AG04450 (cell line): ENCODE measurements at regions not wholly inside any gene's neighbourhood (a gene's known extent, or its start where the extent isn't known, plus 50 kb on each side); places are given as distances from the start of the nearest gene placed in this dataset.

Experiments used
- CTCF ChIA-PET: fragments of 300-600, 350-600 bp; formaldehyde crosslinking; extraction: SDS; loops from one replicate; lab custom pipeline; 2022; ENCODE audit warnings: antibody characterized with exemption, inconsistent platforms; lab: Charles Lee
- POLR2A ChIA-PET: fragments of 350-600 bp; formaldehyde crosslinking; extraction: SDS; loops from one replicate; lab custom pipeline; 2021; ENCODE audit warnings: antibody characterized with exemption, inconsistent platforms; lab: Yijun Ruan, JAX
- DNase-seq: peaks from one replicate; pipeline ENCODE4 v3.0.0-alpha.2; 2011; ENCODE audit warnings: low read depth, low spot score
- H3K27ac ChIP-seq: one replicate; pipeline ENCODE4 v1.5.1; 2012; ENCODE audit warnings: low read depth, low read length, control low read depth
- H3K27me3 ChIP-seq: one replicate; pipeline ENCODE4 v1.6.0; 2012; ENCODE audit warnings: low read length; ENCODE audit not compliant: control insufficient read depth, insufficient read depth
- H3K4me3 ChIP-seq: 2 replicates; pipeline ENCODE4 v1.5.1; 2011; ENCODE audit warnings: mild to moderate bottlenecking, low read depth, low read length, control low read depth
- H3K9me3 ChIP-seq: 2 replicates; pipeline ENCODE4 v1.5.1; 2012; ENCODE audit warnings: low read length; ENCODE audit not compliant: control insufficient read depth, insufficient read depth
- TF ChIP-seq, protein P1 (sequence below): IDR thresholded peaks from 2 replicates; pipeline ENCODE4 v1.5.1; 2011; ENCODE audit warnings: low read depth, low read length, control low read depth, inconsistent platforms

DNA sequence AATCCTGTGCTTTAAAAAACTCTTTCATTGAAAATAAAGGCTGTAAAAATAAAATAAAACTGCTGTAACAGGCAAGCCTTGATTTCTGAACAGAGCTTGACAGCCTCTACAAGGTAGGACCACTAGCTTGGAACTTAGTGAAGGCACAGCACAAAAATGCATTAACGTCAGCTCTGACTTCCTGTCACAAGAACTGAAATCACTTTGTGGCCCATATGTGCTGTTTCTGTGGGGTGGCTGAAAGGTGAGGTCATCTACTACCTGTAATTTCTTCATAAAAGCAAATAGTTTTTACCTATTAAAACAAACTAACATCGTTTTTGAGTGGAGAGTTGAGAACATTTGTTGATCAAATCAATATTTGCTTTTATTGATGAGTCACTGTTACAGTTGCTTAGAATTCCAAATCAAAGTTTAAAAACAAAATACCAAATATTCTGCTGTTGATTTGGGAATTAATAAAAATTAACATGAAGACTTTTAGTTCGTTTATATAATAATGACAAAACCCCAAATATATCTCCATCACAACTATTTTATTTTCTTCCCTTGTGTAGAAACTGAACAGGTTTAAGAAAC lies 1034.1 kb downstream of the MCTP2 start:
- POLR2A ChIA-PET, result interaction anchor here (1.6 kb wide), 1 partner anchor 12 kb away, joined by 9 read pairs; no protein-coding TSS in a partner anchor
- no peaks in the 10 kb centered on the region for H3K9me3 ChIP-seq
- no peaks in the 10 kb centered on the region for H3K27me3 ChIP-seq
- no peak for DNase-seq
- H3K4me3 ChIP-seq, result no peak overlapping the region
- TF ChIP-seq, protein P1, sequence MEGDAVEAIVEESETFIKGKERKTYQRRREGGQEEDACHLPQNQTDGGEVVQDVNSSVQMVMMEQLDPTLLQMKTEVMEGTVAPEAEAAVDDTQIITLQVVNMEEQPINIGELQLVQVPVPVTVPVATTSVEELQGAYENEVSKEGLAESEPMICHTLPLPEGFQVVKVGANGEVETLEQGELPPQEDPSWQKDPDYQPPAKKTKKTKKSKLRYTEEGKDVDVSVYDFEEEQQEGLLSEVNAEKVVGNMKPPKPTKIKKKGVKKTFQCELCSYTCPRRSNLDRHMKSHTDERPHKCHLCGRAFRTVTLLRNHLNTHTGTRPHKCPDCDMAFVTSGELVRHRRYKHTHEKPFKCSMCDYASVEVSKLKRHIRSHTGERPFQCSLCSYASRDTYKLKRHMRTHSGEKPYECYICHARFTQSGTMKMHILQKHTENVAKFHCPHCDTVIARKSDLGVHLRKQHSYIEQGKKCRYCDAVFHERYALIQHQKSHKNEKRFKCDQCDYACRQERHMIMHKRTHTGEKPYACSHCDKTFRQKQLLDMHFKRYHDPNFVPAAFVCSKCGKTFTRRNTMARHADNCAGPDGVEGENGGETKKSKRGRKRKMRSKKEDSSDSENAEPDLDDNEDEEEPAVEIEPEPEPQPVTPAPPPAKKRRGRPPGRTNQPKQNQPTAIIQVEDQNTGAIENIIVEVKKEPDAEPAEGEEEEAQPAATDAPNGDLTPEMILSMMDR, result no peak
- H3K27ac ChIP-seq, result no peak overlapping the region
- CTCF ChIA-PET, result interaction anchor here (1.1 kb wide), 1 partner anchor 26 kb away, joined by 3 read pairs; no protein-coding TSS in a partner anchor

DNA sequence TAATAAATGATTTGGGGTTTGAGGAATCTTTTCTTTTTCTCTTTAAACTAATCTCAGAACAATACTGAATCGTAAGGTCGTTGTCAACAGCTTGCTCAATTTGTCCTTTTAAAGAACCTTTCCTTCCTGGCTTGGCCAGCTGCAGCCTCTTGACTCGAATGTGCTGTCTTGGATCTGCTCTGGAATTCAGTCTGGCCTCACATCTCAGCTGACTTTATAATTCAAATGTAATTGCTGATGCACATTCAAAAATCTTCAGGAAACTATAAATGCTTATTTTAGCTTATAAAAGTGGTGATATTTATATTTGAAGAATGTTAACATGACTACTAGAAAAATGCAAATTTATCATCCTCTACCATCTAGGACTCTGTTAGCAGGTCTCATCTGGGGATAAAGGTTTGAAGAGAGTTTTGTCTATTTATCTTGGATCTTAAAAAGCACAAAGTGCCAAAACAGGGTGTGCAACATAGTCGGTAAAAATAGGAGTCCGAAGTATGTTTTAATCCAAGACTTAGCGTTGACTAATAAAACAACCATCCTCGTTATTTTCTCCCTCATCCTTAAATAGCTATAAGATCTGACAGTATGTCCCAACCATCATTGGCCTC lies 1035.2 kb downstream of the MCTP2 start:
- no peak overlapping the region for H3K4me3 ChIP-seq
- ChIA-PET POLR2A (interaction anchor here (0.6 to 1.6 kb wide), 2 partner anchors 11 kb away, joined by 3 to 9 read pairs; no protein-coding TSS in a partner anchor), CTCF (interaction anchor here (0.6 to 1.8 kb wide), 5 partner anchors 25 to 1061 kb away, joined by 3 to 6 read pairs (median 3); no protein-coding TSS in a partner anchor)
- H3K9me3 ChIP-seq, result no peaks in the 10 kb centered on the region
- TF ChIP-seq, protein P1, result no peak
- no peak overlapping the region for H3K27ac ChIP-seq
- H3K27me3 ChIP-seq, result no peaks in the 10 kb centered on the region
- DNase-seq, result no peak

DNA sequence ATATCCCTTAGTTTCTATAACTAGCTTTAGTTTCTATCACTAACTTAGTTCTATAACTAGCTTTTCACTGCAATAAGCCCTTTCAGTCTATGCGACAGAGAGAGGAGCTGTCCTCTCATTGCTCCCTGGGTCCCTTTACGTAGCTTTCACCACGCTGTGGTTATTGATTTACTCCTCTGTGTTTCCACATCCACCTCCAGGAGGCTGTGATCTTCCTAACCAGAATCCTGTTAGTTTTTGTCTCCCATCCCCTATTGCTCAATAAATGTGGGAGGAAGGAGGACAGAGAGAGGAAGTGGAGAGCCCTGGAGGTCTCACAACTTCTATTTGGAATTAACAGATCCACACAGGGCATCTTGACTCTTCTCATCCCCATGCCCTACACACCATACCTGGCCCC lies 1036.1 kb downstream of the MCTP2 start:
- ChIA-PET POLR2A (interaction anchor here (0.6 to 1.6 kb wide), 2 partner anchors 10 to 12 kb away, joined by 3 to 9 read pairs; no protein-coding TSS in a partner anchor), CTCF (interaction anchor here (0.6 to 1.8 kb wide), 3 partner anchors 363 to 1087 kb away, joined by 3 to 6 read pairs (median 4); no protein-coding TSS in a partner anchor)
- DNase-seq, result no peak

DNA sequence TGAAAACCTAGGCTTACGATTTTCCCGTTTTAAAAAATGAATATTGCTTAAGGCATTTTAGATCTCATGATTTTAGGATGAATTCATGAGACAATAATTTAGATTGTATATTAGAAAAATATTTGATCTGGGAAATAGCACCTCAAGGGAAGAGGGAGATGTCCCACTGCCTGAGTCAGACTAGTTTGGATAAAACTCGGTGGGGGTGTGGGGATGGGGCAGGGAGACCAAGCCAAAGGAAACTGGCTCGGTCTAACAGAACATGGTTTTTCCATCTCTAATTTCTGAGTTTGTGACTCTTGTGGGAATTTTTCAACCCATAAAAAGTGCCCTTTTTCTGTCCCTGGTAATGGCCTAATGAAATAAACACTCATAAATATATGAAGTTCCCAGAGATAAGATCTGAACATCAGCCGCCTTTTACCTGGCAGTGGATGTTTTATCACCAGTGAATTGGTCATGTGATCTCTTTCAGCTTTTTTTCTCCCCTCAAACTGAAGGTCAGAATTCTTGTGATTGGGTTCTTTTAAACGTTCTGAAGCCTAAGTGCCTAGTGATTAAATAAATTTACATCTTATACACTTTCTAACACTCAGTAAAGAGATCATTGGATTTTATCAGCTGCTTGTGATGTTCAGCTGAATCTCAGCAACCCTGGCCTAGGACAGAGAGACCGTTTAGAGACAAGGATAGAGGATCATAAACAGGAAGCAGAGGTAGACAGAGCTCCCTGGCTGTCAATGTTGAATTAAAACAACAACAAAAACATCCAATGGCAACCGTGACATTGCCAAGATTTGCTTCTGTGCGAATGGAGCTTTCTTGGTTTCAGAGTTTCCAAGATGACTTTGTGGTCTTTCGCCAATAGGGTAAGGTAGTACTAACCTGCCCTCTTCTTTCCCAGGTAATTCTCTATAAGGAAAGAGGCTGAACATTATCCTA lies 1038.2 kb downstream of the MCTP2 start:
- ChIA-PET POLR2A (no interaction called here), CTCF (interaction anchor here (1.4 to 1.6 kb wide), 2 partner anchors 23 to 1057 kb away, joined by 3 to 8 read pairs; no protein-coding TSS in a partner anchor)
- Histone ChIP-seq H3K9me3 (no peaks in the 10 kb centered on the region), H3K4me3 (no peak overlapping the region), H3K27ac (no peak overlapping the region), H3K27me3 (no peaks in the 10 kb centered on the region)
- TF ChIP-seq, protein P1, result no peak
- DNase-seq, result no peak

More for the DNA sequence above, 1036.1 kb downstream of the MCTP2 start:
- Histone ChIP-seq H3K27me3 (no peaks in the 10 kb centered on the region), H3K4me3 (no peak overlapping the region), H3K9me3 (no peaks in the 10 kb centered on the region), H3K27ac (no peak overlapping the region)
- TF ChIP-seq, protein P1, result no peak
